ENCODE measurements at regions not wholly inside any gene's neighbourhood (a gene's known extent, or its start where the extent isn't known, plus 50 kb on each side); places are given as distances from the start of the nearest gene placed in this dataset.
A peak's percentile ranks its signal among the peaks of the same experiment; 100 is the strongest.

DNA sequence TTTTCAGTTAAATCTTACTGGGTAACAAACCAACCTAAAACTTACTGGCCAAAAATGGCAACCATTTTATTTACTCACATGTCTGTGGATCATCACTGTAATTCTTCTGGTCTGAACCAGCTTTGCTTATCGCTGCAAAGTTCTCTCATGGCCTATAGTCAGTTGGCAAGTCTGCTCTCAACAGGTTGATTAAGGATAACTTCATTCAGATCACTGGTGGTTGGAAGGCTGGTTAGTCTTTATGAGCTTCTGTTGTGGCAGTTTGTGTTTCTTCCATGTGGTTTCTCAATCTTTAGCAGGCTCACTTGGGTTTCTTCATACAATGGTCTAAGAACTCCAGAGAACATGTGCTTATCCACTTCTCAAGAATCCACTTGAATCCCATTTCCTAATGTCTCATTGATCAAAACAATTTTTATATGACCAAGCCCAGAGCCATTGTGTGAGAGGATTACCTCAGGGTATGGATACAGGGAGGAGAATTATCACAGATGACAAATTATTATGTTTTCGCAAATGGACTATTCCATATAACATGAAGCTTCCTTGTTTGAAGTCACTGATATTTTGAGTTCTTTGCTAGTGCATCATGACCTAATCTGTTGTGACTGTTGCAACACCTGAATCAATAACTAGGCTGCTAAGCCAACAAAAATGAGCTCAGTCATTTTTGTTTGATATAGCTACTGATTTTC is 155.4 kb upstream of the BMP2 start:
- no peak overlapping the region for H3K27ac ChIP-seq (replicated peaks)
- no peak overlapping the region for H3K4me3 ChIP-seq (replicated peaks; ENCODE audit: insufficient read depth, low read length)
- TF ChIP-seq SPI1 (IDR thresholded peaks at IDR 0.05; ENCODE audit: borderline replicate concordance, low read depth) (no peak), POLR2AphosphoS5 (IDR thresholded peaks at IDR 0.05; ENCODE audit: low read depth) (no peak)
- TF ChIP-seq, protein P1, sequence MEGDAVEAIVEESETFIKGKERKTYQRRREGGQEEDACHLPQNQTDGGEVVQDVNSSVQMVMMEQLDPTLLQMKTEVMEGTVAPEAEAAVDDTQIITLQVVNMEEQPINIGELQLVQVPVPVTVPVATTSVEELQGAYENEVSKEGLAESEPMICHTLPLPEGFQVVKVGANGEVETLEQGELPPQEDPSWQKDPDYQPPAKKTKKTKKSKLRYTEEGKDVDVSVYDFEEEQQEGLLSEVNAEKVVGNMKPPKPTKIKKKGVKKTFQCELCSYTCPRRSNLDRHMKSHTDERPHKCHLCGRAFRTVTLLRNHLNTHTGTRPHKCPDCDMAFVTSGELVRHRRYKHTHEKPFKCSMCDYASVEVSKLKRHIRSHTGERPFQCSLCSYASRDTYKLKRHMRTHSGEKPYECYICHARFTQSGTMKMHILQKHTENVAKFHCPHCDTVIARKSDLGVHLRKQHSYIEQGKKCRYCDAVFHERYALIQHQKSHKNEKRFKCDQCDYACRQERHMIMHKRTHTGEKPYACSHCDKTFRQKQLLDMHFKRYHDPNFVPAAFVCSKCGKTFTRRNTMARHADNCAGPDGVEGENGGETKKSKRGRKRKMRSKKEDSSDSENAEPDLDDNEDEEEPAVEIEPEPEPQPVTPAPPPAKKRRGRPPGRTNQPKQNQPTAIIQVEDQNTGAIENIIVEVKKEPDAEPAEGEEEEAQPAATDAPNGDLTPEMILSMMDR (IDR thresholded peaks at IDR 0.05; ENCODE audit: insufficient read depth, low read length) = no peak
- H3K27me3 ChIP-seq (ENCODE audit: insufficient read depth, poor library complexity, severe bottlenecking) = no peaks in the 10 kb centered on the region
- no peak for DNase-seq (ENCODE audit: low read depth in 1 of 2, low spot score in 1 of 2)

DNA sequence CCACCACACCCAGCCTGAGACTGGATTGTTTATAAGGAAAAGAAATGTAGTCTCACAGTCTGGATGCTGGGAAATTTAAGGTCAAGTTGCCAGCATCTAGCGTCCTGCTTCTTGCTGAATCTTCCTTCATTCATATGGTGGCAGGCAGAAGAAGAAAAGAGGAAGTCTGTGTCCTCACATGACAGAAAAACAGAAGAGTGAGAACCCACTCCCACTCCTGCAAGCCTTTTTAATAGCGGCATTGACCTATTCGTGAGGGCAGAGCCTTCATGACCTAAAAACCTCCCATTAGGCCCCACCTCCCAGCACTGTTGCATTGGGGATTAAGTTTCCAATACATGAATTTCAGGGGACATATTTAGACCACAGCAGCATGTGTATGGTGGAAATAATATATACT is 160.8 kb upstream of the BMP2 start:
- DNase-seq (ENCODE audit: low read depth in 1 of 2, low spot score in 1 of 2) = no peak
- Histone ChIP-seq H3K27ac (replicated peaks) (no peak overlapping the region), H3K27me3 (ENCODE audit: insufficient read depth, poor library complexity, severe bottlenecking) (peaks cover 2% of the 10 kb centered on the region), H3K4me3 (replicated peaks; ENCODE audit: insufficient read depth, low read length) (no peak overlapping the region)
- TF ChIP-seq SPI1 (IDR thresholded peaks at IDR 0.05; ENCODE audit: borderline replicate concordance, low read depth) (peak; percentile 61), POLR2AphosphoS5 (IDR thresholded peaks at IDR 0.05; ENCODE audit: low read depth) (no peak)

DNA sequence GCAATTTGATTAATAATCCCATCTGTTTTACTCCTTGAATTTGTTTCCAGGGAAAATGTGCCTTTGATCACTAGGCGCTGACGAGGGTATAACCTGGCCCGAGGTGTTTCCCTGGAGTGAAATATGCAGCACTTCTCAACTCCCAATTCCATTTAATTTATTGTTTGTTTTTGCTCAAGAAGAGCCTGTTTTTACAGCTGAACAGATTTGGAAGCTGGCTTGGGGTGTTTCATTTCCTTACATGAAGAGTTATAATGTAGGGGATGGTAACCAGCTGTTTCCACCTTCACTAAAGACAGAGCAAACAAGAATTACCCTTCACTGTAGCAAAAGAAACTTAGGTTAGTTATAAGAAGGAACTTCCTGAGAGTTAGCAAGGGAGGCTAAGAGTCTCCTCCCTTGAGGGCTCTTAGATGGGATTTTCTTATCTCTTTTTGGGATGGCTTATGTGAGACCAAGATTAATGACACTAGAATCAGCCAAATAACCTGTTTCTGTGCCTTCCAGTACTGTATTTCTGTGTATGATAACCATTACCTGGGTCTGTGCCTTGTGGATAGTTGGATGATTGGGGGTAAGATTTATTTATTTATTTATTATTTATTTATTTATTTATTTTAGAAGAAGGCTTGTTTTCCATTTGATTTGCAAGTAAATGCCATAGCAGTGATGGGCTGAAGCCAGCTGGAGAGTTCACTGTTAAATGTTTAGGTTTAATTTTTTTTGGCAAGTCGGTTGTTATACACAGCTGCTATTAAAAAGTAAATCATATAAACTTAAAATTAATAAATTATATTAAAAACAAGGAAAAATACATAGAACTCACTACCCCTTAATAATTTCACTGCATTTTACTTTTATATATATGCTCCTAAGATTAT is 162.2 kb upstream of the BMP2 start:
- Histone ChIP-seq H3K27me3 (ENCODE audit: insufficient read depth, poor library complexity, severe bottlenecking) (peaks cover 2% of the 10 kb centered on the region), H3K27ac (replicated peaks) (no peak overlapping the region), H3K4me3 (replicated peaks; ENCODE audit: insufficient read depth, low read length) (no peak overlapping the region)
- DNase-seq (ENCODE audit: low read depth in 1 of 2, low spot score in 1 of 2) = no peak
- TF ChIP-seq, protein P2, sequence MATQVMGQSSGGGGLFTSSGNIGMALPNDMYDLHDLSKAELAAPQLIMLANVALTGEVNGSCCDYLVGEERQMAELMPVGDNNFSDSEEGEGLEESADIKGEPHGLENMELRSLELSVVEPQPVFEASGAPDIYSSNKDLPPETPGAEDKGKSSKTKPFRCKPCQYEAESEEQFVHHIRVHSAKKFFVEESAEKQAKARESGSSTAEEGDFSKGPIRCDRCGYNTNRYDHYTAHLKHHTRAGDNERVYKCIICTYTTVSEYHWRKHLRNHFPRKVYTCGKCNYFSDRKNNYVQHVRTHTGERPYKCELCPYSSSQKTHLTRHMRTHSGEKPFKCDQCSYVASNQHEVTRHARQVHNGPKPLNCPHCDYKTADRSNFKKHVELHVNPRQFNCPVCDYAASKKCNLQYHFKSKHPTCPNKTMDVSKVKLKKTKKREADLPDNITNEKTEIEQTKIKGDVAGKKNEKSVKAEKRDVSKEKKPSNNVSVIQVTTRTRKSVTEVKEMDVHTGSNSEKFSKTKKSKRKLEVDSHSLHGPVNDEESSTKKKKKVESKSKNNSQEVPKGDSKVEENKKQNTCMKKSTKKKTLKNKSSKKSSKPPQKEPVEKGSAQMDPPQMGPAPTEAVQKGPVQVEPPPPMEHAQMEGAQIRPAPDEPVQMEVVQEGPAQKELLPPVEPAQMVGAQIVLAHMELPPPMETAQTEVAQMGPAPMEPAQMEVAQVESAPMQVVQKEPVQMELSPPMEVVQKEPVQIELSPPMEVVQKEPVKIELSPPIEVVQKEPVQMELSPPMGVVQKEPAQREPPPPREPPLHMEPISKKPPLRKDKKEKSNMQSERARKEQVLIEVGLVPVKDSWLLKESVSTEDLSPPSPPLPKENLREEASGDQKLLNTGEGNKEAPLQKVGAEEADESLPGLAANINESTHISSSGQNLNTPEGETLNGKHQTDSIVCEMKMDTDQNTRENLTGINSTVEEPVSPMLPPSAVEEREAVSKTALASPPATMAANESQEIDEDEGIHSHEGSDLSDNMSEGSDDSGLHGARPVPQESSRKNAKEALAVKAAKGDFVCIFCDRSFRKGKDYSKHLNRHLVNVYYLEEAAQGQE (IDR thresholded peaks at IDR 0.05; ENCODE audit: insufficient replicate concordance, low read depth) = no peak
- no peak for TF ChIP-seq POLR2AphosphoS5 (IDR thresholded peaks at IDR 0.05; ENCODE audit: low read depth)
- TF ChIP-seq, protein P1 (IDR thresholded peaks at IDR 0.05; ENCODE audit: insufficient read depth, low read length) = no peak
- TF ChIP-seq GABPA (IDR thresholded peaks at IDR 0.05; ENCODE audit: low read depth) = no peak
- no peak for TF ChIP-seq SPI1 (IDR thresholded peaks at IDR 0.05; ENCODE audit: borderline replicate concordance, low read depth)

DNA sequence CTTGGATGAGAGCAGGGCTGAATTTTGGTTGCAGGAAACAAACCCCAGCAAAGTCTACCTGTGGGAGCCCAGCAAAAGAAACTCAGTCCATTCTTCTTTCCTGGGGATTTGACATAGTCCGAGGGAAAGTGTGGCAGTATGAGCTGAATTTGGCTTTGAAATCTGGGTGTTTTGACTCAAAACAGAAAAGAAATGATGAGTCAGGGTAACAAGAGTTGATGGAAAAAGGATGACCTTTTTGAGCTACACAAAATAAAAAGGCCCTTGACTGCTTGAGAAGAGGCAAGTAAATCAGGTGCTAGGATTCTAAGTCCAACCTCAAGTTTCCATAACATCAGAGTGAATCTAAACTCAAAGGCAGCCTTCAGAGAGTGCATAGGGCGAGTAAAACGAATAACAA is 163.3 kb upstream of the BMP2 start:
- no peak overlapping the region for H3K4me3 ChIP-seq (replicated peaks; ENCODE audit: insufficient read depth, low read length)
- H3K27ac ChIP-seq (replicated peaks) = no peak overlapping the region
- no peak for DNase-seq (ENCODE audit: low read depth in 1 of 2, low spot score in 1 of 2)
- H3K27me3 ChIP-seq (ENCODE audit: insufficient read depth, poor library complexity, severe bottlenecking) = peaks cover 2% of the 10 kb centered on the region
- TF ChIP-seq, protein P2 (IDR thresholded peaks at IDR 0.05; ENCODE audit: insufficient replicate concordance, low read depth) = no peak
- TF ChIP-seq, protein P1 (IDR thresholded peaks at IDR 0.05; ENCODE audit: insufficient read depth, low read length) = no peak
- TF ChIP-seq POLR2AphosphoS5 (IDR thresholded peaks at IDR 0.05; ENCODE audit: low read depth) (no peak), SPI1 (IDR thresholded peaks at IDR 0.05; ENCODE audit: borderline replicate concordance, low read depth) (no peak), GABPA (IDR thresholded peaks at IDR 0.05; ENCODE audit: low read depth) (no peak)

All from HL-60 (cell line).